HG03457 (cell line): ENCODE measurements at regions not wholly inside any gene's neighbourhood (a gene's known extent, or its start where the extent isn't known, plus 50 kb on each side); places are given as distances from the start of the nearest gene placed in this dataset.
"Not testable (repeated sequence)": the region's sequence is repeated elsewhere in the genome, so short reads cannot be mapped to it uniquely, and the experiment has no call there.

Source experiments
- ATAC-seq: cut with Tn5 transposase; IDR thresholded peaks from one replicate; pipeline ENCODE4 v1.9.1; 2021; ENCODE audit warnings: moderate number of reproducible peaks; ENCODE audit not compliant: unreplicated experiment

DNA sequence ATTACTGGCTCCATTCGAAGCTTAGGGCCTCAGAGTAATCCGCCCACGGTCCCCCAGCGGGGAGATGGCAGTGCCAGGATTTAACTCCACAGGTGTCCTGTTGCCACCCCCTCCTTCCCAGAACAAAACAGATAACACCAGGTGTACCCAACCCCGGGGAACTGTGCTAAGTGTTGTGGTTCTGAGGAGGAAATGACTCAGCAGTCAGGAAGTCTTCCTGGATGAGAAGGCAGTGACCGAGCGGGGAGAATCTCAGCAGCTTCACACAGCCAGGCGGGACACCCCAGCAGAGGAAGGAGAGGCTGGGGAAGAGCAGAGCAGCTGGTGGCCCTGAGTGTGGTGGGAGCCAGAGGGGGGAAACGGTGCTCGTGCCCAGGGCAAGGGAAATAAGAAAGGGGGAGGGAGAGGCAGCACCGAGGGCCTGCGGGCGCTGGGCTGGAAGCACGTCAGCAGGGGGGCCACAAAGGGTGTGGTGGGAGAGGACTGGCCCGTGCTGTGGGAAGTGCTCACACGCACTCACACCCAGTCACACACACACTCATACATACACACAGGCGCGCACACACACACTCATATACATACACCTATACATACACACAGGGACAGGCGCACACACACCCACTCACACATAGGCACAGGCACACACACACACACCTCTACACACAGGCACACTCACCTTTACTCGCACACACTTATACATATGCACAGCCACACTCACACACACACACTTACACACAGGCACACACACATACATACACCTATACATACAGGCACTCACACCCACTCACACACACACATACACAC lies 59.8 kb upstream of the CHST15 start:
- ATAC-seq, result peak; percentile 56

- peak; percentile 16 for ATAC-seq
Observed at GRCh38 chr10:124152139-124153022, 59.0 kb upstream of the CHST15 start.

GRCh38 chr10:124151466-124152095 lies 58.2 kb upstream of the CHST15 start:
- ATAC-seq, result no peak

DNA sequence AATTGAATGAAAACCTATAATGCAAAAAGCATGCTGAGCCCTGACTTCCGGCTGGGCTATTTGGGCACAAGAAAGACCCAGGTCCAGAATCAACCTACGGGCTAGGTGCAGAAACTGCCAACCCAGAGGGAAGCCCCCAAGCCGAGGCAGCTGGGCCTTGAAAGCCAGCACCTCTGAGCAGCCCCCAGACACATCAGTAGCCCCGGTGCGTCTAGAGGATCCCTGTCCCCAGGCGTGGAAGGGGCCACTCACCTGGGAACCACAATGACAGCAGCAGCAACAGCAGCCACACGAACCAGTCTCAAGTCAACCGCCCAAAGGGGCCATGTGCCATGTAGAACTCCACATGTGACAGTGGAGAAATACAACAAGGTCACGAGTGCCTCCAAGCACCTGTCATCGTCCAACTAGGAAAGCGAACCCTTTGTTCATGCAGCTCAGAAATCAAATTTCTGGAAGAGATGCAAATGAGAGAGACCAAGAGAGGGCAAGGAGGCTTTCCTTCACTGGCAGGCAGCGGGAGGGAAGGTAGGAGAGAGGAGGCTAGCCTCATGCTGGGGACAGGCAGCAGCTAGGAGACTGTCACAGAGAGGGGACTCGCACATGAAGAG lies 57.5 kb upstream of the CHST15 start:
- no peak for ATAC-seq

DNA sequence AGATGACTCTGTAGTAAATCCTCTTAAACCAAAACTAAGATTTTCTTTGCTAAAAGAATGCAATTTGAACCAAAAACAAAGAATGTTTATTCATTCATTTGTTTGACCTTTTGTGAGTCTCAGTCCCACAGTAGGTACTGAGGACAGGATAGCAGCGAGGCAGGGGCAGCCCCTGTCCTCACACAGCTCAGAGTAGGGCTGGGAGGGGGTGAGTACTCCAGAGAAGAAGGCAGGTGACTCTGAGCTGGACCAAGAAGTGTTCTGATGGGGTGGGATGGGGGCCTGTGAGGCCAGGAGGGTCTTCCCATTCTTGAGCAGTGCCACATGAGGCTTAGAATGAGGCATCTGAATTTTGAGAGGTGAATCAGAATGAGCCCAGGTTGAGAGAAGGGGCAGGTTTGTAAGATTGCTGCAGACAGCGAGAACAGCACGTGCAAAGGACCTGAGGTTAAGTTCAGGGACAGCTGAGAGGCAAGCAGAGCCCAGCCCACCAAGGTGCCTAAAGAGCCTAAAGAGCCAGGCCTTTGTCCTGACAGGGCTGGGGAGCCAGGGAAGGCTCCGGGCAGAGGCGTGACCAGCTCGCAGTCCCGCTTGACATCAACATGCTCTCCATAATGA lies 56.9 kb upstream of the CHST15 start:
- no peak for ATAC-seq

GRCh38 chr10:124149189-124150042 lies 56.0 kb upstream of the CHST15 start:
- ATAC-seq, result no peak

- ATAC-seq, result not testable (repeated sequence)
Observed at GRCh38 chr10:124148509-124149188, 55.3 kb upstream of the CHST15 start.

DNA sequence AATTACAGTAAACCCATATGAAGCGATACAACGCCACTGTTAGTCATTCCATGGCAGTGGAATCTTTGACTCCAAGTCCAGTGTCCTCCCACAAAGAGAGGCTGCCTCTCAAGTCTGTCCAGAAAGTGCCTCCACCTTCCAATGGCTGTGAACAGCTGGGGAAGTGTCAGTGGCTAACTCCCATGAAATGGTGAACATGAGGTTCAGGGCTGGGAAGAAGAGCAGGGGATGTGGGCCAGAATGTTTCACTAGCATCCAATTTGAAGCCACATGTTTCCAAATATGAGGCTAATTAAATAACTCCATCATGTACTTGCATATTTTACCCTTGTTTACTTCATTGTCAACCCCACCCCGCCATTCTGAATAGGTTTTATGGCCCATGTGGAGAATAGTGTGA lies 53.1 kb upstream of the CHST15 start:
- no peak for ATAC-seq

DNA sequence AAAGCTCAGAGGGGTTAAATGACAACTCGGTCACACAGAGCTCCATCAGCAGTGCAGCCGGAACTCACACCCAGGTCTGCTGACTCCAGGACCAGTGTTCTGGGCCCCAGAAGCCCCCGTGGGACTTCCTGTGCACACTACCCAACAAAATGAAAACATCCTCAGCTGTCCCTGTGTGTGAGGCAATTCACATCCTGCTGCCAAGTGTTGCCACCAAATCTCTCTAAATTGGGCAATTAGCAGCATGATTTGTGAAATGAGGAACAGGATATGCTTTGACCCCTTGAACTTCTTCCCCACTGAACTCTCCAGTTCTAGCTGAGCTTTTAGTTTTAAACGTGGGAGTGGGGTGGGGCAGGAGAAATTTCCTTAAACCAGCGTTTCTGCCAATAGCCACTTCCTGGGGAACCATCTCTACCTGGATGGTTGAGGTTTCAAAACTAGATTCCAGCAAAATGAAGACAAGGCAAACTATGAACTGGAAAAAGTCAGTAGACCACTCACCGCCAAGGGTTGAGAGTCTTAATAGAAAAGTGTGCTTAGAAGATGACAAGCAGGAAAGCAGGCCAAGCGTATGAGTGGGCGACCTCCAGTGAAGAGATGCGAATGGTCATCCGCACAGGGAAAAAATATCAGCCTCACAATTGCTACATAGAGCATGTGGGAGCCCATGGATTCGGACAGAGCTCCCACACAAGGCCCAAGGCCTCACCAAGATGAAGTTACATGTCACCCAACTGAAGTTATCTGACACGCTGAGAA lies 51.9 kb upstream of the CHST15 start:
- no peak for ATAC-seq

DNA sequence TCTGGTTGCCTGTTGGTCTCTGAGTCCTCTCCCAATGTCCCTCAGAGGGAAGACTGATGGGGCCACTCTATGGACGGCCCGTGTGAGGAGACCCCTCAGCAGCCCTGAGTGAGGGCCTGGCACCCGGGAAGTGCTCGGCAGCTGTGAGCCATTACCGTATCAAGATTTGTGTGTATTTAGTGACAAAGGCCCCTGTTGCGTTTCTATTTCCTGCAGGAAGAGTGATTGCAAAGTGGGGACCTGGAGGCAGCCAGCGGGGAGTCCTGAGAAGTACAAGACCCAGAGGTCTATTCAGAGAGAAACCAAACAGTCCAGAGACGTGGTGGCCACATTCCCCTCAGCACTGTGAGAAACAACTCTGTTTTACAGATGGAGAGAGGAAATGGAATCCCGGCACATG lies 51.1 kb upstream of the CHST15 start:
- ATAC-seq, result no peak

DNA sequence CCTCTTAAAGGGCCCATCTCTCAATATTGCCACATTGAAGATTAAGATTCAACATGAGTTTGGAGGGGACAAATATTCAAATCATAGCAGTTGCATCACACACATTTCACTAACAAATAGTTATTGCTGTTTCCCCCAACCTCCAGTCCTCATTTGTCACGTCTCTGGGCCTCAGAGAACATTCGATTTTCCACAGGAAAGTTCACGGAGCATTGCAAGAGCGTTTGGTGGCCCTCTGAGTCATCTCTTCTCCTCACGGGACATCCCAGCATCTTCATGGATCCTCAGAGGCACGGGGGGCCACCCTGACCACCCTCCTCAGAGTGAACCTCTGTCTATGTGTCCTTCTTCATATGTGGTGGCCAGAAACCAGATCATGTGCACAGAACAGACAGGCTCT lies 50.3 kb upstream of the CHST15 start:
- no peak for ATAC-seq
